ENCODE measurements at regions not wholly inside any gene's neighbourhood (a gene's known extent, or its start where the extent isn't known, plus 50 kb on each side); places are given as distances from the start of the nearest gene placed in this dataset.

GRCh38 chr3:166444336-166444735 is 607.1 kb upstream of the BCHE start:
- no peak for TF ChIP-seq CTCF (IDR thresholded peaks at IDR 0.05)
- no peak for TF ChIP-seq POLR2AphosphoS5 (IDR thresholded peaks at IDR 0.05; ENCODE audit: insufficient read depth in 1 of 2, low read depth in 1 of 2)
- TF ChIP-seq POLR2A (IDR thresholded peaks at IDR 0.05): no peak

Measured in vagina (tissue), 2 donors.